Renal pelvis (tissue), 1 donor: ENCODE measurements at regions not wholly inside any gene's neighbourhood (a gene's known extent, or its start where the extent isn't known, plus 50 kb on each side); places are given as distances from the start of the nearest gene placed in this dataset.
"Not testable (repeated sequence)": the region's sequence is repeated elsewhere in the genome, so short reads cannot be mapped to it uniquely, and the experiment has no call there.

Source experiments
- DNase-seq: peaks from one replicate; pipeline ENCODE4 v3.0.0-alpha.2; 2013

DNA sequence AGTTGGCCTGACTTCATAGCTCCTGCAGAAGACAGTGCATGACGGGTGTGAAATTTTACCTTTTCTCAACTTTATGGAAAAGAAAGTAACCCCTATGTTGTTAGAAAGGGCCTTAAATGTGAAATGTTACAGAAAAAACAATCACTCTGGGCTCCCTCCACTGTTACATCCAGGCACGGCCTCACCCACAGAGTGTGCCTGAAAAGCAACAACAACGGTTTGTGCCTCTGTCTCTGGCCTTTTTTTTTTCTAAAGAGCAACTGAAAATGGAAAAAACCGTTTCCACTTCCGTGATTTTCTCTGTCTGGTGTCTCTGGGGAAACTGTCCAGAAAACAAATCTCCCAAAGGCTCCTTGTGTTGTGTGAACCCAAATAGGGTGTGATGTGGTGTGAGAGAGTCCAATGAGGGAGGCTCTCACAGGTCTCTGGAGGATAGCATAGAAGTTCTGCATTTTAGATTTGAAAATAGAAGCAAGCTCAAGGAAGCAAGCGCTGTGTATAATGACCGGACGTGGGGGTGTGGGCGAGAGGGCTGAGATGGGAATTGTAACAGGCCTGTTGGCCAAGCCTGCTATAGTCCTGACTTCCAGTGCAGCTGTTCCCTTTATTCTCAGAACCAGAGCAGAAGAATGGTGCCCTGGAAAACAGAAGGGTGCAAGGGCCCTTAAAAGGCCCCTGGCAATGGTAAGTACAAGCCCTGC lies 221.8 kb upstream of the TUT7 start:
- no peak for DNase-seq

DNA sequence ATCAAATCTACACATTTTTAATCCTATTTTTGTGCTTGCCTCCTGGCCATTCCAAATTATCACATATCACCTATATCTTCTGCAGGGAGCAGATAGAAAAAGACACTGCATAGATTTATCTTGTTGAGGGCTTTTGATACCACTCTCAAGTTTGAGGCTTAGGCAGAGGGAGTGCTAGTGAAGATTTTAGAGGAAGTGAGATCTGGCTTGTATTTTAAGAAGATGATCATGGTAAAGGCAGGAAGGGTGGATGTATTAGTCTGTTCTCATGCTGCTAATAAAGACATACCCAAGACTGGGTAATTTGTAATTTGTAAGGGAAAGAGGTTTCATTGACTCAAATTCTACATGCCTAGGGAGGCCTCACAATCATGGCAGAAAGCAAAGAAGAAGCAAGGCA lies 220.9 kb upstream of the TUT7 start:
- DNase-seq = no peak

- DNase-seq = no peak
Observed at GRCh38 chr9:86573886-86574285, 219.7 kb upstream of the TUT7 start.

GRCh38 chr9:86572904-86573303 lies 218.7 kb upstream of the TUT7 start:
- no peak for DNase-seq

DNA sequence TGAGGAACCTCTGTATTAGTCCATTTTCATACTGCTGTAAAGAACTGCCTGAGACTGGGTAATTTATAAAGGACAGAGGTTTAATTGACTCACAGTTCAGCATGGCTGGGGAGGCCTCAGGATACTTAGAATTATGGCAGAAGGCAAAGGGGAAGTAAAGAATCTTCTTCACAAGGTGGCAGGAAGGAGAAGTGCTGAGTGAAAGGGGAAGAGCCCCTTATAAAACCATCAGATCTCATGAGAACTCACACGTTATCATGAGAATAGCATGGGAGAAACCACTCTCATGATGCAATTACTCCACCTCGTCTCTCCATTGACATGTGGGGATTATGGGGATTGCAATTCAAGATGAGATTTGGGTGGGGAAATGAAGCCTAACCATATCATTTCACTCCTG lies 211.4 kb upstream of the TUT7 start:
- not testable (repeated sequence) for DNase-seq

DNA sequence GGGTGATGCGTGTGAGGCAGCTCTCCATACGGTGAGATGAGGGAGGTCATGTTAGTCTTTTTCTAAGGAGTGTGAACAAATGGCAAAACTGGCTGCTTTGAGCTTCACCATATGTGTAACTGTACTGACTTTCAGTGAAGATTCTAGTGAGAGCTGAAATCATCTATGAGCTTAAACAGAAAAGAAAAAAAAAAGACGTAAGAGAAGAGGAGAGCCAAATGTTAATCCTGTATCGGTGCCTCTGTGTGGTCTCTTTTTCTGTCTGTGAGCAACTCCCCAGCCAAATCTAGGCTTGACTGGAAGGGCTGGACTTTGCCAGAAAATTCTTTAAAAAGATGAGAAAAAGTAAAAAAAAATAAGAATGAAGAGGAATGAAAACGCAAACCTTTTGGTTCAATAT lies 209.7 kb upstream of the TUT7 start:
- no peak for DNase-seq

GRCh38 chr9:86563350-86563749 lies 209.1 kb upstream of the TUT7 start:
- DNase-seq = no peak

GRCh38 chr9:86562691-86563090 lies 208.5 kb upstream of the TUT7 start:
- DNase-seq = no peak

DNA sequence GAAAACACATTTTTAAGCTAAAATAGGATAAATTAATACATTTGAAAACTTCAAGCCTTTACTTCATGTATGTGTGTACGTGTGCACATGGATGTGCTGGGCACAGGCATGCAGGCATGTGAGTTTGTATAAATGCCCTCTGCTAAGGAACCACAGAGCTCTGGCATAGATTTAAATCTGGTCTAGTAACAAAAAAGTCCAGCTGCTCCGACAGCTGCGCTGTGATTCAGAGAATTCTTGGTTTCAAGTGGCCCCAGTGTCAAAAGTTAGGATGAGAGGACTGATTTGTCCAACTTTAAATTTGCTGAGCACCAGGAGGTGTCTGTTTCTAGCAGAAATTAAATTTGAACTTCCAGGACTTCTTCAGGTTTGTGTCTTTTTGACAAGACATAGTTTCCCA lies 203.7 kb upstream of the TUT7 start:
- DNase-seq = no peak

- DNase-seq = no peak
Observed at GRCh38 chr9:86557063-86557766, 203.0 kb upstream of the TUT7 start.

DNA sequence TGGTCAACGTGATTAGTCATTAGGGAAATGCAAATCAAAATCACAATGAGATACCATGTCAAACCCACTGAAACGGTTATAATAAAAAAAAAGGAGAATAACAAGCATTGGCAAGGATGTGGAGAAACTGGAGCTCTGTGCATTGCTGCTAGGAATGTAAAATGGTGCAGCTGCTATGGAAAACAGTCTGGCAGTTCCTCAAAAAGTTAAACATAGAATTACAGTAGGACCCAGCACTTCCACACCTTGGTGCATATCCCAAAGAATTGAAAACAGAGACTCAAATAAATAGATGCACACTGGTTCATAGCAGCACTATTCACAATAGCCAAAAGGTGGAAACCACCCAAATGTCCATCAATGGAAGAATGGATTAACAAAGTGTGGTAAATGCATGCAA lies 201.5 kb upstream of the TUT7 start:
- DNase-seq = no peak

- DNase-seq = no peak
Observed at GRCh38 chr9:86550401-86550800, 196.2 kb upstream of the TUT7 start.

- no peak for DNase-seq
Observed at GRCh38 chr9:86549920-86550319, 195.7 kb upstream of the TUT7 start.

GRCh38 chr9:86549401-86549811 lies 195.2 kb upstream of the TUT7 start:
- no peak for DNase-seq

DNA sequence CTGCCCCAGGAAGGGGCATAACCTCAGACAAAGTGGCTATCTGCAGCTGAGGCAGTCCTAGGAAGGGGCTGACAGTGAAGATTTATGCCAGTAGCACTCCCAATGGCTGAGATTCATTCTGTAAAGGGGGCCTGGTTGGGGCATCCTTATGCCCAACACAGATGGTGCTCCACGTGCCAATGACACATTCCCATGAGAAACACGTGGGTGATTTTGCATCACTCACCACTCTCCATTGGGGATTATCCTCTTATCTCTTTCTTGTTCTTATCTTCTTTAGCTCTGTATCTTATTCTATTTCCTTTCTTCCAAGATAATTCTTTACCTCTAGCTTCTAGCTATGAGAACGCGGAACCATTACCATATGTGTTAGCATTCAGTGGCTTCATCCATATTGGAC lies 194.0 kb upstream of the TUT7 start:
- DNase-seq = no peak

- DNase-seq = no peak
Observed at GRCh38 chr9:86547571-86547970, 193.4 kb upstream of the TUT7 start.

GRCh38 chr9:86546712-86547111 lies 192.5 kb upstream of the TUT7 start:
- DNase-seq = no peak

DNA sequence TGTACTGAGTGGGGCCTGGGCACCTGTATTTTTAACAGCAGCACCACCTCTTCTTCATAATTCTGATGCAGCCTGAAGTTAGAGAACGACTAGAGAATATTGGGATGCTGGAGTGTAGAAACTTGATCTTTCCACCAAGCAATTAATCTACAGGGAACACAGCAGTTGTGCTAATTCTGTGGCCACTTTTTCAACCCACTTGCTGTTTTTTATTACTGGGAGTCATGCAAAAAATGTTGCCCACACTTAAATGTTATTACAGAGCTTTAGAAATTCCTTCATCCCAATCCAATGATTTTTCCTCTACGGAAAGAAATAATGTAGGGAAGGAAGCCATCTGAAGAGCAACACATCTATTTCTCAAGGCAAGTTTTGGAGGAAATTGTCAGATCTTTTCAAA lies 190.9 kb upstream of the TUT7 start:
- no peak for DNase-seq

DNA sequence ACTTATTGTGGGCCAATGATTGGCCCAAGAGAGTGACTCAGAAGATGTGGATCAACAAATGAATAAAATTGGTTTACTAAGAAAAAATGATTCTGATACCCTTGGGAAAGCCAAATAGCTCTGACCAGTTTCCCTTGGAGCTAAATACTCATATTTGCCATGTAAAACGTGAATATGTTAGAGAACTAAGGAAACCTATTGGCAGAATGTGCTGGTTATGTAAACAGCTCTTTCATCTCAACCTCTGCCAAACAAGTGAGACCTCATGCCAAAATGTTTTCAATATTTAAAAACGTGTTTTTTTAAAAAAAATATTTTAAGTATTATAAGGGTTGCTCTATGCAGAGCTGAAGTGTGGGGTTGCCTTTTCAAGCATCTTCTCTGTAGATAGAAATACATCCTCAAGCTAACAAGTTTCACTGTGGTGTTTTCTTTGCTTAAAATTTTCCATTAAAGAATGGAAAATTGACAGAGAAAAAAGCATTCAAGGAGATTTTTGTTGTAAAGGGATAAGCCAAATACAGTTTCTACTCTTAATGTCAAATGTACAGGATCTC lies 186.9 kb upstream of the TUT7 start:
- no peak for DNase-seq

DNA sequence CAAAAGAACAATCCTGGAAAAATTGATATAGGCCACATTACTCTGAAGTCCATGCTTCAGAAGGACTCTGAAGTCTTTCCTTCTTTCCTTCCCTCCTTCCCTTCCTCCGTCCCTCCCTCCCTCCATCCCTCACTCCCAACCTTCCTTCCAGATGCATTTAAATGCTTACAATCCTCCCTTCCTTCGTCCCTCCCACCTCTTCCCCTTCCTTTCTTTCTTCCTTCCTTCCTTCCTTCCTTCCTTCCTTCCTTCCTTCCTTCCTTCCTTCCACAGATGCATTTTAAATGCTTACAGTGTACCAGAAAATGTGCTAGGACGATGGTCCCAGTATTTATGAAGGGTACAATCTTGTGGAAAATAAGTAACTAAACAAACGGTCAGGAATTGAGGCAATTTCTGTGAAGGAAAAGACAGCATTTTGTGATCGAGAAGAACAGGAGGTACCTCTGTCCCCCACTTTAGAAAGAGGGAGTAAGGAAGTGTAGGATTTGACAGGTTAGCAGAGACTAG lies 181.3 kb upstream of the TUT7 start:
- no peak for DNase-seq

- DNase-seq = no peak
Observed at GRCh38 chr9:86534572-86535258, 180.5 kb upstream of the TUT7 start.

DNA sequence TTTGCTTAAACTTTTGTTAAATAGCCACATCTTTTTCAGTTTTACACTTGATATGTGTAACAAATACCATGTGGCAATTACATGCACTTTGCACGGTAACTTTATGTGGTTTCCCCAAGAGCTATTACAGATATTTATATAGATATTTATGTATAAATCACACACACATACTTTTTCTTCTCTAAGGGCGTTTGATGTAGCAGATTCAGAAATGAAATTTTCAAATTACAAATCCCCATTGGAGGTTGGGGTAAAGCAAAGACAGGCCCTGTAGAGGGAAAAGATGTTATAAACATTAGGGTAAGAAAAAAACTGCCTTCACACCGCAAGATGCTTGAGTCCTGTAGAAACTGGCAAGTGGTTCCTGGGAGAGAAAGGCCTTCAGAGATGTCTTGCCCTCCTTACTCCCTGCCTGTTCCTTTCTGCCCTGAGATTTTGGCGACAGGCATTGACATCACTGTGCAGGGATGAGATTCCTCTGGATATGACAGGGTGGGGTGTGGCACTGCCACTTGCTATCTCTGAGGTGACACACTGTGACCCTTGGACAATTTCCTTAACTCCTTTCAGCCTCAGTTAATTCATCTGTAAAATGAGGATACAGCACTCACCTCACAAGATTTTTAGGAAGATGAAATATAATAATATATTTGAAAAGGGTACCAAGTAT lies 177.9 kb upstream of the TUT7 start:
- DNase-seq = no peak
